Activated CD8-positive, alpha-beta memory T cell treated with anti-CD3 and anti-CD28 coated beads for 1 hour (primary cell): ENCODE measurements at regions not wholly inside any gene's neighbourhood (a gene's known extent, or its start where the extent isn't known, plus 50 kb on each side); places are given as distances from the start of the nearest gene placed in this dataset.
"Not testable (repeated sequence)": the region's sequence is repeated elsewhere in the genome, so short reads cannot be mapped to it uniquely, and the experiment has no call there.

Source experiments
- DNase-seq, 2 donors: peaks; one replicate each; pipeline ENCODE4 v3.0.0-alpha.2; 2020; ENCODE audit warnings: low read depth in 1 of 2; ENCODE audit errors: extremely low read depth in 1 of 2

GRCh38 chr2:8361930-8362329 lies 319.9 kb upstream of the ID2 start:
- DNase-seq: no peak

GRCh38 chr2:8363161-8363560 lies 318.7 kb upstream of the ID2 start:
- no peak for DNase-seq

GRCh38 chr2:8364668-8365067 lies 317.2 kb upstream of the ID2 start:
- DNase-seq: no peak

GRCh38 chr2:8365331-8365910 lies 316.4 kb upstream of the ID2 start:
- DNase-seq: no peak

- no peak for DNase-seq
Measured at GRCh38 chr2:8367833-8368232, 314.0 kb upstream of the ID2 start.

GRCh38 chr2:8368463-8368862 lies 313.4 kb upstream of the ID2 start:
- DNase-seq: no peak

- DNase-seq: no peak
Measured at GRCh38 chr2:8369522-8369921, 312.3 kb upstream of the ID2 start.

- DNase-seq: no peak
Measured at GRCh38 chr2:8370258-8370802, 311.5 kb upstream of the ID2 start.

GRCh38 chr2:8371653-8372052 lies 310.2 kb upstream of the ID2 start:
- no peak for DNase-seq

GRCh38 chr2:8374782-8375181 lies 307.1 kb upstream of the ID2 start:
- DNase-seq: no peak

- no peak for DNase-seq
Measured at GRCh38 chr2:8376603-8377410, 305.0 kb upstream of the ID2 start.

- DNase-seq: no peak
Measured at GRCh38 chr2:8378016-8378810, 303.6 kb upstream of the ID2 start.

GRCh38 chr2:8379128-8379527 lies 302.7 kb upstream of the ID2 start:
- DNase-seq: no peak

GRCh38 chr2:8379549-8379948 lies 302.3 kb upstream of the ID2 start:
- no peak for DNase-seq

- DNase-seq: no peak
Measured at GRCh38 chr2:8380026-8380425, 301.8 kb upstream of the ID2 start.

GRCh38 chr2:8380566-8380965 lies 301.3 kb upstream of the ID2 start:
- no peak for DNase-seq

- DNase-seq: no peak
Measured at GRCh38 chr2:8382485-8382884, 299.4 kb upstream of the ID2 start.

- DNase-seq: not testable (repeated sequence)
Measured at GRCh38 chr2:8386748-8387147, 295.1 kb upstream of the ID2 start.

GRCh38 chr2:8388781-8389180 lies 293.1 kb upstream of the ID2 start:
- DNase-seq: no peak

- DNase-seq: no peak
Measured at GRCh38 chr2:8389431-8390108, 292.3 kb upstream of the ID2 start.

GRCh38 chr2:8391126-8391525 lies 290.7 kb upstream of the ID2 start:
- no peak for DNase-seq
